ENCODE measurements at regions not wholly inside any gene's neighbourhood (a gene's known extent, or its start where the extent isn't known, plus 50 kb on each side); places are given as distances from the start of the nearest gene placed in this dataset.
"Not testable (repeated sequence)": the region's sequence is repeated elsewhere in the genome, so short reads cannot be mapped to it uniquely, and the experiment has no call there.

- Histone ChIP-seq H3K79me2 (ENCODE audit: control insufficient read depth, low read length) (no peaks in the 10 kb centered on the region), H3K4me2 (ENCODE audit: low read length) (no peak overlapping the region), H3K4me3 (ENCODE audit: low read length) (no peak overlapping the region), H4K20me1 (ENCODE audit: control insufficient read depth, insufficient read depth, low read depth, low read length) (no peaks in the 10 kb centered on the region), H3K9me2 (replicated peaks; ENCODE audit: control insufficient read depth, low read length) (no peaks in the 10 kb centered on the region), H3K4me1 (ENCODE audit: control insufficient read depth, low read length) (no peaks in the 10 kb centered on the region), H3F3A (ENCODE audit: control insufficient read depth, insufficient read depth) (no peaks in the 10 kb centered on the region), H3K27me3 (ENCODE audit: control insufficient read depth, low read length) (no peaks in the 10 kb centered on the region), H3K27ac (ENCODE audit: low read depth, low read length) (no peak overlapping the region), H3K36me3 (ENCODE audit: control insufficient read depth, low read length) (no peaks in the 10 kb centered on the region), H3K9me3 (ENCODE audit: control insufficient read depth, insufficient read depth, low read length) (no peaks in the 10 kb centered on the region)
- TF ChIP-seq CTCF (IDR thresholded peaks at IDR 0.05; ENCODE audit: low read depth, low read length, poor library complexity, severe bottlenecking) (no peak), EZH2phosphoT487 (IDR thresholded peaks at IDR 0.05; ENCODE audit: borderline replicate concordance, low read length) (no peak)
Measured at GRCh38 chr10:42380926-42381547, 257.3 kb downstream of the ZNF33B start.

GRCh38 chr10:42367532-42368230 lies 270.7 kb downstream of the ZNF33B start:
- Histone ChIP-seq H3K4me2 (ENCODE audit: low read length) (no peak overlapping the region), H3K4me3 (ENCODE audit: low read length) (no peak overlapping the region), H3K27me3 (ENCODE audit: control insufficient read depth, low read length) (no peaks in the 10 kb centered on the region), H3K9me2 (replicated peaks; ENCODE audit: control insufficient read depth, low read length) (no peaks in the 10 kb centered on the region), H3K79me2 (ENCODE audit: control insufficient read depth, low read length) (no peaks in the 10 kb centered on the region), H3K4me1 (ENCODE audit: control insufficient read depth, low read length) (no peaks in the 10 kb centered on the region), H3K27ac (ENCODE audit: low read depth, low read length) (no peak overlapping the region), H3F3A (ENCODE audit: control insufficient read depth, insufficient read depth) (no peaks in the 10 kb centered on the region), H4K20me1 (ENCODE audit: control insufficient read depth, insufficient read depth, low read depth, low read length) (no peaks in the 10 kb centered on the region), H3K9me3 (ENCODE audit: control insufficient read depth, insufficient read depth, low read length) (no peaks in the 10 kb centered on the region; the same call in 1 of the 2 replicates), H3K36me3 (ENCODE audit: control insufficient read depth, low read length) (no peaks in the 10 kb centered on the region)
- TF ChIP-seq EZH2phosphoT487 (IDR thresholded peaks at IDR 0.05; ENCODE audit: borderline replicate concordance, low read length) (no peak), CTCF (IDR thresholded peaks at IDR 0.05; ENCODE audit: low read depth, low read length, poor library complexity, severe bottlenecking) (no peak)

- H3K9me2 ChIP-seq (replicated peaks; ENCODE audit: control insufficient read depth, low read length) = no peaks in the 10 kb centered on the region
- no peaks in the 10 kb centered on the region for H3K27me3 ChIP-seq (ENCODE audit: control insufficient read depth, low read length)
- no peak overlapping the region for H3K4me3 ChIP-seq (ENCODE audit: low read length)
- no peaks in the 10 kb centered on the region for H3K9me3 ChIP-seq (ENCODE audit: control insufficient read depth, insufficient read depth, low read length)
- H3F3A ChIP-seq (ENCODE audit: control insufficient read depth, insufficient read depth) = no peaks in the 10 kb centered on the region
- no peaks in the 10 kb centered on the region for H4K20me1 ChIP-seq (ENCODE audit: control insufficient read depth, insufficient read depth, low read depth, low read length)
- no peak overlapping the region for H3K27ac ChIP-seq (ENCODE audit: low read depth, low read length)
- TF ChIP-seq CTCF (IDR thresholded peaks at IDR 0.05; ENCODE audit: low read depth, low read length, poor library complexity, severe bottlenecking) (no peak), EZH2phosphoT487 (IDR thresholded peaks at IDR 0.05; ENCODE audit: borderline replicate concordance, low read length) (no peak)
- no peak overlapping the region for H3K4me2 ChIP-seq (ENCODE audit: low read length)
- H3K79me2 ChIP-seq (ENCODE audit: control insufficient read depth, low read length) = no peaks in the 10 kb centered on the region
- H3K36me3 ChIP-seq (ENCODE audit: control insufficient read depth, low read length) = no peaks in the 10 kb centered on the region
- no peaks in the 10 kb centered on the region for H3K4me1 ChIP-seq (ENCODE audit: control insufficient read depth, low read length)
Measured at GRCh38 chr10:42351745-42352144, 286.6 kb downstream of the ZNF33B start.

- not testable (repeated sequence) for H3F3A ChIP-seq (ENCODE audit: control insufficient read depth, insufficient read depth); H3K4me2 ChIP-seq (ENCODE audit: low read length); H3K27me3 ChIP-seq (ENCODE audit: control insufficient read depth, low read length); H3K36me3 ChIP-seq (ENCODE audit: control insufficient read depth, low read length); H3K4me1 ChIP-seq (ENCODE audit: control insufficient read depth, low read length); H3K4me3 ChIP-seq (ENCODE audit: low read length); H4K20me1 ChIP-seq (ENCODE audit: control insufficient read depth, insufficient read depth, low read depth, low read length); H3K27ac ChIP-seq (ENCODE audit: low read depth, low read length); H3K79me2 ChIP-seq (ENCODE audit: control insufficient read depth, low read length); H3K9me2 ChIP-seq (replicated peaks; ENCODE audit: control insufficient read depth, low read length)
- H3K9me3 ChIP-seq (ENCODE audit: control insufficient read depth, insufficient read depth, low read length) = peaks cover 13% of the 10 kb centered on the region; the same call in 1 of the 2 replicates
Measured at GRCh38 chr10:42336593-42337337, 301.6 kb downstream of the ZNF33B start.

GRCh38 chr10:42335653-42336296 lies 302.6 kb downstream of the ZNF33B start:
- not testable (repeated sequence) for H3K9me2 ChIP-seq (replicated peaks; ENCODE audit: control insufficient read depth, low read length); H3K4me1 ChIP-seq (ENCODE audit: control insufficient read depth, low read length); H3K27ac ChIP-seq (ENCODE audit: low read depth, low read length); H3K27me3 ChIP-seq (ENCODE audit: control insufficient read depth, low read length); H3K36me3 ChIP-seq (ENCODE audit: control insufficient read depth, low read length); H3K4me3 ChIP-seq (ENCODE audit: low read length); H3K4me2 ChIP-seq (ENCODE audit: low read length); H3K79me2 ChIP-seq (ENCODE audit: control insufficient read depth, low read length); H3F3A ChIP-seq (ENCODE audit: control insufficient read depth, insufficient read depth); H4K20me1 ChIP-seq (ENCODE audit: control insufficient read depth, insufficient read depth, low read depth, low read length)
- H3K9me3 ChIP-seq (ENCODE audit: control insufficient read depth, insufficient read depth, low read length) = peaks cover 13% of the 10 kb centered on the region; the same call in 1 of the 2 replicates
